A204.1 (cell line): ENCODE measurements at regions not wholly inside any gene's neighbourhood (a gene's known extent, or its start where the extent isn't known, plus 50 kb on each side); places are given as distances from the start of the nearest gene placed in this dataset.
A peak's percentile ranks its signal among the peaks of the same experiment; 100 is the strongest.

Experiments used
- FAIRE-seq: peaks from 2 replicates; lab custom pipeline; 2012; peaks lifted over from hg19 to GRCh38; lab: Jason Lieb, UNC

- no peak for FAIRE-seq
Measured at GRCh38 chr16:66289051-66289680, 77.3 kb upstream of the CDH5 start.

GRCh38 chr16:66287926-66288325, 78.6 kb upstream of the CDH5 start:
- no peak for FAIRE-seq

- no peak for FAIRE-seq
Measured at GRCh38 chr16:66287416-66287815, 79.1 kb upstream of the CDH5 start.

GRCh38 chr16:66286527-66286926, 80.0 kb upstream of the CDH5 start:
- FAIRE-seq = no peak

- FAIRE-seq = no peak
Measured at GRCh38 chr16:66278604-66279262, 87.8 kb upstream of the CDH5 start.

GRCh38 chr16:66278111-66278531, 88.4 kb upstream of the CDH5 start:
- FAIRE-seq = no peak

GRCh38 chr16:66277311-66278070, 89.0 kb upstream of the CDH5 start:
- no peak for FAIRE-seq

- peak; percentile 59 for FAIRE-seq
Measured at GRCh38 chr16:66275775-66276428, 90.6 kb upstream of the CDH5 start.

- FAIRE-seq = peak; percentile 52
Measured at GRCh38 chr16:66274335-66275110, 92.0 kb upstream of the CDH5 start.

GRCh38 chr16:66273644-66274334, 92.7 kb upstream of the CDH5 start:
- FAIRE-seq = no peak

- no peak for FAIRE-seq
Measured at GRCh38 chr16:66273053-66273452, 93.4 kb upstream of the CDH5 start.

GRCh38 chr16:66272461-66272860, 94.0 kb upstream of the CDH5 start:
- FAIRE-seq = no peak

GRCh38 chr16:66271074-66272060, 95.1 kb upstream of the CDH5 start:
- no peak for FAIRE-seq

- FAIRE-seq = no peak
Measured at GRCh38 chr16:66270333-66270927, 96.1 kb upstream of the CDH5 start.

GRCh38 chr16:66269617-66270332, 96.7 kb upstream of the CDH5 start:
- FAIRE-seq = no peak

GRCh38 chr16:66267292-66268014, 99.0 kb upstream of the CDH5 start:
- no peak for FAIRE-seq

GRCh38 chr16:66266436-66267291, 99.8 kb upstream of the CDH5 start:
- no peak for FAIRE-seq
